Nephron progenitor cell (in vitro differentiated cells): ENCODE measurements at regions not wholly inside any gene's neighbourhood (a gene's known extent, or its start where the extent isn't known, plus 50 kb on each side); places are given as distances from the start of the nearest gene placed in this dataset.

Source experiments
- DNase-seq: peaks from one replicate; pipeline ENCODE4 v3.0.0; 2021
- H3K27ac Mint-ChIP-seq: 2 replicates; pipeline ENCODE4 v1.8.0; 2021; ENCODE audit warnings: mild to moderate bottlenecking, moderate library complexity, mixed read lengths
- H3K27me3 Mint-ChIP-seq: 2 replicates; pipeline ENCODE4 v1.8.0; 2021; ENCODE audit warnings: mild to moderate bottlenecking, low read depth, mixed read lengths; ENCODE audit not compliant: poor library complexity
- H3K36me3 Mint-ChIP-seq: 2 replicates; pipeline ENCODE4 v1.8.0; 2021; ENCODE audit warnings: low read depth, mixed read lengths
- H3K4me1 Mint-ChIP-seq: 2 replicates; pipeline ENCODE4 v1.8.0; 2021; ENCODE audit warnings: mixed read lengths
- H3K4me3 Mint-ChIP-seq: 2 replicates; pipeline ENCODE4 v1.8.0; 2021; ENCODE audit warnings: mild to moderate bottlenecking, moderate library complexity, mixed read lengths
- H3K9me3 Mint-ChIP-seq: 2 replicates; pipeline ENCODE4 v1.8.0; 2021; ENCODE audit warnings: mild to moderate bottlenecking, moderate library complexity, mixed read lengths
- TF ChIP-seq, protein P1 (sequence below): fragments of 200-600 bp; sonication (generic); IDR thresholded peaks from 2 replicates; pipeline ENCODE4 v1.5.0; 2021; ENCODE audit warnings: antibody characterized with exemption

DNA sequence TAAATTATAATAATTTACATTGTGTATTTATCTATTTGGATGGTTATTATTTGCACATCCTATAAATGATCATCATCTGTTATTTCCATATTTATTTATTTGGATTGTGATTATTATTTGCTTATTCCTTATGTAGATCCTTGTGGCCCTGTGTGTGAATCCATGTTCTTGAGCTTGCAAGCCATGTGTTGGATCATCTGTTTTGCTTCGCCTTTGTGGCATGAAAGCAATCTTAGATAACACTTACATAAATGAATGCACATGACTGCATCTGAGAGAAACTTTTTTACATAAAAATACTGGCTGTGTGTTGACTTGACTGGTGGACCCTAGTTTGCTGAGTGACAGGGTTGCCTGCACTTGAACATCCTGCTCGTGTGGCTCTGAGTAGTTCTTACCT is 1024.5 kb upstream of the RBFOX1 start:
- Mint-ChIP-seq H3K4me1 (no peaks in the 10 kb centered on the region), H3K4me3 (no peak overlapping the region), H3K27ac (no peak overlapping the region), H3K9me3 (no peaks in the 10 kb centered on the region), H3K36me3 (no peaks in the 10 kb centered on the region), H3K27me3 (peaks cover 7% of the 10 kb centered on the region)
- TF ChIP-seq, protein P1, sequence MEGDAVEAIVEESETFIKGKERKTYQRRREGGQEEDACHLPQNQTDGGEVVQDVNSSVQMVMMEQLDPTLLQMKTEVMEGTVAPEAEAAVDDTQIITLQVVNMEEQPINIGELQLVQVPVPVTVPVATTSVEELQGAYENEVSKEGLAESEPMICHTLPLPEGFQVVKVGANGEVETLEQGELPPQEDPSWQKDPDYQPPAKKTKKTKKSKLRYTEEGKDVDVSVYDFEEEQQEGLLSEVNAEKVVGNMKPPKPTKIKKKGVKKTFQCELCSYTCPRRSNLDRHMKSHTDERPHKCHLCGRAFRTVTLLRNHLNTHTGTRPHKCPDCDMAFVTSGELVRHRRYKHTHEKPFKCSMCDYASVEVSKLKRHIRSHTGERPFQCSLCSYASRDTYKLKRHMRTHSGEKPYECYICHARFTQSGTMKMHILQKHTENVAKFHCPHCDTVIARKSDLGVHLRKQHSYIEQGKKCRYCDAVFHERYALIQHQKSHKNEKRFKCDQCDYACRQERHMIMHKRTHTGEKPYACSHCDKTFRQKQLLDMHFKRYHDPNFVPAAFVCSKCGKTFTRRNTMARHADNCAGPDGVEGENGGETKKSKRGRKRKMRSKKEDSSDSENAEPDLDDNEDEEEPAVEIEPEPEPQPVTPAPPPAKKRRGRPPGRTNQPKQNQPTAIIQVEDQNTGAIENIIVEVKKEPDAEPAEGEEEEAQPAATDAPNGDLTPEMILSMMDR: no peak
- DNase-seq: no peak

DNA sequence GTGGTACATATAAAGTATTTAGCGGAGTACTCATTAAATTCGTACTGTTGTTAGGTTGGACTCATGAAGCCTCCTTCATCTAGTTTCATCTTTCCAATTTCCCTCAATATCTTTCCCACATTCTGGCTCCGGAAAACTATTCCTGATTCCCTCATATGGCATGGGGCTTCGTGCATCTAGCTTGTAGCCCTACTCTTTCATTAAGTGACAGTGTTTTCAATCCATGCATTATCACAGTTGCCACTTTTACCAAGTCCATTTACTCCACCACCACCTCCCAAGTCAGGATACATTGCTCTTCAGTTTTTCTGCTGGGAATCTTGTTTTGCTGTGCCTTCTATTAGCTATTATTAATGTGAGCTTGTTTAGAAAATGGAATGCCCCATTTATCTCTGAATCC is 1032.1 kb upstream of the RBFOX1 start:
- TF ChIP-seq, protein P1: no peak
- no peak overlapping the region for H3K4me3 Mint-ChIP-seq

DNA sequence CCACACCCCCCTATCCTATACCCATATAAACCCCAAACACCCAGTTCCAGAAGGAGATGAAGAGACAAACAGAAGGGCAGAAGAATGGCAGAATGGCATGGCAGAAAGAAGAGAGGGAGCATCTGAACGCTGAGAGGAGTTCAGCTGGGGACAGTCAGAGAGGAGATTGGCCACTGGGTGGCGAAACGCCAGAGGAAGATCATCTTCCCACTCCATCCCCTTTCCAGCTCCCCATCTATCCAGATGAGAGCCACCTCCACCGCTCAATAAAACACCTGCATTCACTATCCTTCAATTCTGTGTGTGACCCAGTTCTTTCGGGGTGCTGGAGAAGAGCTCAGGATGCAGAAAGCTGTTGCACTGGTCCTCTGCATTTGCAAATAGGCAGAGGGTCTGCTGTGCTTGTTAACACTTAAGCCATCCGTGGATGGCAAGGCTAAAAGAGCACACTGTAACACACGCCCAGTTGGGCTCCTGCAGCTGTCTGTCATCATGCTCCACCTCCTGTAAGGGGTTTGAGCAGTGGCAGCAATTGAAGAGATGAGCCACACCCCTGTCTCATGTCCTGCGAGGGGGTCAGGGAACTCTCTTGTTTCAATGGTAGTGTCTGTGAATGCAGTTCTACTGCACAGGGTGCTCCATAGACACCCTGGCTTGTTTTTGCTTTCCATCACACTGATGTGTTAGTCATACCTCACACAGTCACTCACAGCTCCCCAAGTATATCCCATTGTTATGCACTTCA is 1034.8 kb upstream of the RBFOX1 start:
- TF ChIP-seq, protein P1: no peak
- H3K27me3 Mint-ChIP-seq: no peaks in the 10 kb centered on the region
- DNase-seq: no peak
- no peaks in the 10 kb centered on the region for H3K36me3 Mint-ChIP-seq
- H3K4me1 Mint-ChIP-seq: no peaks in the 10 kb centered on the region
- no peak overlapping the region for H3K4me3 Mint-ChIP-seq
- peaks cover 33% of the 10 kb centered on the region for H3K9me3 Mint-ChIP-seq
- no peak overlapping the region for H3K27ac Mint-ChIP-seq

More for the DNA sequence above, 1032.1 kb upstream of the RBFOX1 start:
- Mint-ChIP-seq H3K27ac (no peak overlapping the region), H3K9me3 (peaks cover 32% of the 10 kb centered on the region), H3K36me3 (no peaks in the 10 kb centered on the region), H3K4me1 (no peaks in the 10 kb centered on the region), H3K27me3 (peaks cover 3% of the 10 kb centered on the region)
- no peak for DNase-seq

DNA sequence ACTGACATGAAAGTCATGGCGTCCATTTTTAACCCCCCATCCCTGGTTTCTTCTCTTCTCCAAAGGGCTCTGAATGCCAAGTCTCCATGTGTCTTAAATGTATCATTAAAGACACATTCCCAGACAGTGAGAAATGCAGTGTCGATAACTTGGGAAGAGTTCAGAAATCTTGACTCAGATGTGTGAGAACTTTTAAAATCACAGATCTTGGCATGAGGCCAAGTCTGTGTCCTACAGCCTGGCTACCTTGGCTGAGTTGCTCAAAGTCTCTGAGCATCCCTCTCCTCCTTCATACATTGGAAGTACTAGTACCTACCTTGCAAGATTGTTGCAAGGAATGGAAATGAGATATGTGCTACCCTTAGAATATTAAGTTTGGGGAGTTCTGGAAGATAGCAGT is 1046.5 kb upstream of the RBFOX1 start:
- Mint-ChIP-seq H3K27me3 (peaks cover 12% of the 10 kb centered on the region), H3K4me3 (no peak overlapping the region), H3K9me3 (no peaks in the 10 kb centered on the region), H3K4me1 (no peaks in the 10 kb centered on the region), H3K36me3 (no peaks in the 10 kb centered on the region), H3K27ac (no peak overlapping the region)
- TF ChIP-seq, protein P1: no peak
- no peak for DNase-seq

DNA sequence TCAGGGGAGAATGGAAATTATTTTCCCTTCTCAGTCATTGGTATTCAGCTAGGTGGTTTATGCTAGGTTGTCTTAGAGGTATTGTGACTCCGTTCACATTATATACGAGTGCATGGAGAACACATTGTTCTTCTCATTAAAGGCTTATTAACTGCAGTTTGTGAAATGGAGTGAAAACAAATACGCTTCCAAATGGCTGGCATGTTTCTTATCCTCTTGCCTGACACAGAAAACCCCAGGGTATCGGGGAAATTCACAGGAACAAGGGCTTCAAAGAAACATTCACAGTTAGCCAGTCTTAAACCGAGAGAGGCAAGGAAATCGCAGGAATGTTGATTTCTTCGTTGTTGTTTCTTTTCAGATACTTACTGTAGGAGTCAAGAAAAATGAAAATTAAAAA is 1047.9 kb upstream of the RBFOX1 start:
- Mint-ChIP-seq H3K27ac (no peak overlapping the region), H3K4me1 (no peaks in the 10 kb centered on the region), H3K27me3 (peaks cover 15% of the 10 kb centered on the region), H3K36me3 (no peaks in the 10 kb centered on the region), H3K9me3 (no peaks in the 10 kb centered on the region), H3K4me3 (no peak overlapping the region)
- TF ChIP-seq, protein P1: no peak
- DNase-seq: no peak

DNA sequence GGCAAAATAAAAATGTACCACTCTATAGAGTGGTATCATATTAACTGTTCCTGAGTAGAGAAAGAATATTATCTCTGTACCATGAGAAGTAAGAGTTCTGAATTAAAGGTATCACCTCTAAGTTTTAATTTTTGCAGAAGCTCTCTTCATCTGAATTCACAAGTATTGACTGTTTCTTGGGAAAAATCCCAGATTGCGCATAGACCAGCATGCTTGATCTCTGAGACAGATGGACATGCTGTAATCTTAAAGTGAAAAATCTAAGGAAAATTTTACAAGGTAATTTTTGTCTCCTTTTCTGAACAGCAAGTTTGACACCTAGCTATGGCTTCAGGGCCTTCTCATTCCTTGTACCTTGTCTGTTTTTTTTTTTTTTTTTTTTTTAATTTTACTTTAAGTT is 1050.7 kb upstream of the RBFOX1 start:
- TF ChIP-seq, protein P1: no peak
- Mint-ChIP-seq H3K4me3 (no peak overlapping the region), H3K9me3 (no peaks in the 10 kb centered on the region), H3K27me3 (peaks cover 12% of the 10 kb centered on the region), H3K27ac (no peak overlapping the region), H3K36me3 (no peaks in the 10 kb centered on the region), H3K4me1 (no peaks in the 10 kb centered on the region)
- DNase-seq: no peak
